ENCODE measurements at regions not wholly inside any gene's neighbourhood (a gene's known extent, or its start where the extent isn't known, plus 50 kb on each side); places are given as distances from the start of the nearest gene placed in this dataset.

DNA sequence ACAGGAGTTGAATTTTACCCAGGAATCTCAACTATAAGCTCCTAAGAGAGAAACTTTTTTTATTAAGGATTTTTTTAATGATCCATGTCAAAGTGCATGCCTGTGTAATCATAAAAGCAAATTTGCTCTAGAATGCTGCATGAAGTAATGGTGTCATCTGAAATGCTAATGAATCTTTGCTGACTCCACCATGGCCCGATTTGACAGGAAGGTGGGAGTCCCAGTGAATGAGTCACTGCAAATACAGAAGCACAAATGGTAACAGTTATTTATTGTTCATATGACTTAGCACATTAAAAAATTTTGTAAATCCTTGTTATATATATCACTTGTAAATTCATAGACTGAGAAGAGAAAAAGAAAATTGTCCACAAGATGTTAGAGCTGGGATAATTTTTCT, 341.3 kb downstream of the RASEF start:
- H3K4me3 ChIP-seq (ENCODE audit: low read depth, low read length) = no peak overlapping the region
- TF ChIP-seq, protein P1, sequence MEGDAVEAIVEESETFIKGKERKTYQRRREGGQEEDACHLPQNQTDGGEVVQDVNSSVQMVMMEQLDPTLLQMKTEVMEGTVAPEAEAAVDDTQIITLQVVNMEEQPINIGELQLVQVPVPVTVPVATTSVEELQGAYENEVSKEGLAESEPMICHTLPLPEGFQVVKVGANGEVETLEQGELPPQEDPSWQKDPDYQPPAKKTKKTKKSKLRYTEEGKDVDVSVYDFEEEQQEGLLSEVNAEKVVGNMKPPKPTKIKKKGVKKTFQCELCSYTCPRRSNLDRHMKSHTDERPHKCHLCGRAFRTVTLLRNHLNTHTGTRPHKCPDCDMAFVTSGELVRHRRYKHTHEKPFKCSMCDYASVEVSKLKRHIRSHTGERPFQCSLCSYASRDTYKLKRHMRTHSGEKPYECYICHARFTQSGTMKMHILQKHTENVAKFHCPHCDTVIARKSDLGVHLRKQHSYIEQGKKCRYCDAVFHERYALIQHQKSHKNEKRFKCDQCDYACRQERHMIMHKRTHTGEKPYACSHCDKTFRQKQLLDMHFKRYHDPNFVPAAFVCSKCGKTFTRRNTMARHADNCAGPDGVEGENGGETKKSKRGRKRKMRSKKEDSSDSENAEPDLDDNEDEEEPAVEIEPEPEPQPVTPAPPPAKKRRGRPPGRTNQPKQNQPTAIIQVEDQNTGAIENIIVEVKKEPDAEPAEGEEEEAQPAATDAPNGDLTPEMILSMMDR (IDR thresholded peaks at IDR 0.05; ENCODE audit: low read depth, low read length) = no peak

DNA sequence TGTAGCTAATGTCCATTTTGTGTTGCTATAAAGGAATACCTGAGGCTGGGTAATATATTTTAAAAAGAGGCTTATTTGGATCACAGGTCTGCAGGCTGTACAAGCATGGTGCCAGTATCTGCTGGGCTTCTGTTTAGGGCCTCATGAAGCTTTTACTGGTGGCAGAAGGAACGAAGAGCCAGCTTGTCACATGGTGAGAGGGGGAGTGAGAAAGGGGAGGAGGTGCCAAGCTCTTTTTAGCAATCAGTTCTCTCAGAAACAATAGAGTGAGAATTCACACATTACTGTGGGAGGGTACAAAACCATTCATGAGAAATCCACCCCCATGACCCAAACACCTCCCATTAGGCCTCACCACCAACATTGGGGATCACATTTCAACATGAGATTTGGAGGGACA, 340.9 kb downstream of the RASEF start:
- TF ChIP-seq, protein P1 (IDR thresholded peaks at IDR 0.05; ENCODE audit: low read depth, low read length) = no peak
- no peak overlapping the region for H3K4me3 ChIP-seq (ENCODE audit: low read depth, low read length)

GRCh38 chr9:82722561-82722960, 340.4 kb downstream of the RASEF start:
- TF ChIP-seq, protein P1 (IDR thresholded peaks at IDR 0.05; ENCODE audit: low read depth, low read length) = no peak
- H3K4me3 ChIP-seq (ENCODE audit: low read depth, low read length) = no peak overlapping the region

DNA sequence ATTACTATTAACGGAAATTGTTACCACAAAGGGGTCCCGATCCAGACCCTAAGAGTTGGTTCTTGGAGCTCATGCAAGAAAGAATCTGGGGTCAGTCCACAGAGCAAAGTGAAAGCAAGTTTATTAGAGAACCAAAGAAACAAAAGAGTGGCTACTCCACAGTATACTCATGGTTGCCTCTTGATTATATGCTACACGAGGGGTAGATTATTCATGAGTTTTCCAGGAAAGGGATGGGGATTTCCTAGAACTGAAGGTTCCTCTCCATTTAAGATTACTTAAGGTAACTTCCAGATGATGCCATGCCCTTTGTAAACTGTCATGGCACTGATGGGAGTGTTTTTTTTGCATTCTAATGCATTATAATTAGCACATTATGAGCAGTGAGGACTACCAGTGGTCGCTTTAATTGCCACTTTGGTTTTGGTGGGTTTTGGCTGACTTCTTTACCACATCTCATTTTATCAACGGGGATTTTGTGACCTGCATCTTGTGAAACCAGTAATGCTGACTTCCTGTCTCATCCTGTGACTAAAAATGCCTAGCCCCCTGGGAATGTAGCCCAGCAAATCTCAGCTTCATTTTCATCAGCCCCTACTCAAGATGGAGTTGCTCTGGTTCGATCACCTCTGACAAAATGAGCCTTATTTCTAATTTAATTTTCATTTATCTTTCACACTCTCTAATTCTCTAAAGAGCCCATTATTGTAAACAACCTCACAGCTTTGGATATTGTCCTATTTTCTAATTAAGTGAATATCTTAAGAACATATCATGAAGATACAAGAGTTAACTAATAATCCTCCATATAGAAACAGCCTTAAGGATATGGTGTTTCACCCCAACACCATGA, 336.3 kb downstream of the RASEF start:
- TF ChIP-seq, protein P1 (IDR thresholded peaks at IDR 0.05; ENCODE audit: low read depth, low read length) = no peak
- no peak overlapping the region for H3K4me3 ChIP-seq (ENCODE audit: low read depth, low read length)

DNA sequence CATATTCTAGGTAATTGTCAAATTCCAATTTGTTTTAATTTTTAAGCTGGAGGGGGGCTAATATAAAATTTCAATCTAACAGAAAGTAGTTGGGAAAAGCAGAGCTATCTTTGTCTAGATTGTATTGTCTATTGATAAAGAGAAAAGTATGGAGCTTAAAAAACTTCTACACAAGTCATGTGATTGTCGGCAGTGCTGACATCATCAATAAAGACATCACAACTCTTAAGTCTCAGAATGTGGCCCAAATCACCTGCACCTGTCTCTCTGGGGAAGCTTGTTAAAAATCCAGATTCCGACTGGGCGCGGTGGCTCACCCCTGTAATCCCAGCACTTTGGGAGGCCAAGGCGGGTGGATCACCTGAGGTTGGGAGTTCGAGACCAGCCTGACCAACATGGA, 333.8 kb downstream of the RASEF start:
- TF ChIP-seq, protein P1 (IDR thresholded peaks at IDR 0.05; ENCODE audit: low read depth, low read length) = no peak
- no peak overlapping the region for H3K4me3 ChIP-seq (ENCODE audit: low read depth, low read length)

- TF ChIP-seq, protein P1 (IDR thresholded peaks at IDR 0.05; ENCODE audit: low read depth, low read length) = no peak
Observed at GRCh38 chr9:82729991-82730589, 332.9 kb downstream of the RASEF start.

DNA sequence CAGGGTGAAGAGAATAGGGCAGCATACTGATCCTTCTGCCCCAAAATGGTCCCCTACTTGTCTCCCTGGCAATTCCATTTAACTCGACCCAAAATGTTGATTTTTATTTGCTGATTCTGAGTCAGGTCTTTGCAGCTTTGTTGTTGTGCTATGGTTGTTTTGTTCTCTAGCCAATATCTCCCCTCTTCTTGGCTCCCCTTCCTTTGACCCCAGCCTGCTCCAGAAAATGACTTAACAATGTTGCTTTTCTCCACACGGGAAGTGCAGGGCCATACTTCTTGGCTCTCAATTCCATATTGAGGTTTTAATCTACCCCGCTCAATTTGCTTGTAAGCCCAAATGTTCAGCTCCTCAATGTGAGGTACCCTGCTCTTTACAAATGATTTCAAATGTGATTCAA, 330.0 kb downstream of the RASEF start:
- TF ChIP-seq, protein P1 (IDR thresholded peaks at IDR 0.05; ENCODE audit: low read depth, low read length) = no peak
- H3K4me3 ChIP-seq (ENCODE audit: low read depth, low read length) = no peak overlapping the region

More at GRCh38 chr9:82729991-82730589, 332.9 kb downstream of the RASEF start:
- H3K4me3 ChIP-seq (ENCODE audit: low read depth, low read length) = no peak overlapping the region

Data from WI38 (cell line).